HUES48 (cell line): ENCODE measurements at regions not wholly inside any gene's neighbourhood (a gene's known extent, or its start where the extent isn't known, plus 50 kb on each side); places are given as distances from the start of the nearest gene placed in this dataset.
A peak's percentile ranks its signal among the peaks of the same experiment; 100 is the strongest.

ENCODE experiments used
- H3K27ac ChIP-seq: one replicate; pipeline ENCODE4 v1.7.0; 2013; ENCODE audit warnings: low read depth, low read length, inconsistent platforms
- H3K27me3 ChIP-seq: 2 replicates; pipeline ENCODE4 v1.6.1; 2013; ENCODE audit warnings: mild to moderate bottlenecking, low read length; ENCODE audit not compliant: control insufficient read depth, insufficient read depth
- H3K36me3 ChIP-seq: 2 replicates; pipeline ENCODE4 v1.6.1; 2013; ENCODE audit warnings: low read length; ENCODE audit not compliant: control insufficient read depth, insufficient read depth
- H3K4me1 ChIP-seq: 2 replicates; pipeline ENCODE4 v1.6.1; 2013; ENCODE audit warnings: mild to moderate bottlenecking, low read length; ENCODE audit not compliant: control insufficient read depth, insufficient read depth
- H3K4me3 ChIP-seq: 2 replicates; pipeline ENCODE4 v1.5.1; 2013; ENCODE audit warnings: mild to moderate bottlenecking, low read depth, low read length
- H3K9ac ChIP-seq: 2 replicates; pipeline ENCODE4 v1.6.1; 2013; ENCODE audit warnings: mild to moderate bottlenecking, low read depth, low read length, moderate library complexity
- H3K9me3 ChIP-seq: 2 replicates; pipeline ENCODE4 v1.6.1; 2013; ENCODE audit warnings: low read length; ENCODE audit not compliant: control insufficient read depth, insufficient read depth

DNA sequence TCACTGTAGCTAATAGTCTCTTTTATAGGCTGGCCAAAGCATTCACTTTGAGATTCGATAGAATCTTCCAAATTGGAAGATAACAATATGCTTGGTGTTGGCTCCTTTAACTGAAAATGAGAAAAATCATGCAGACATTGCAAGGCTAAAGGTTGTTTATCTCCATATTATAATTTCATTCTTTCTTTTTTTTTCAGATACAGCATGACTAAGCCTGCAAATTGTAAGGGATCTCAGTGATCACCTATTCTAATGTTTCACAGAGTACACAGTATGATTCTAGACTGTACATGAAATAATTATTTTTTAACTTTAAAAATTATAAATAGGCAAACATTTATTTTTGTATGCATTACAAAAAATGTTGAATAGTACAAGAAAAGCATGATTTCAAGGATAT is 451.7 kb upstream of the DDI1 start:
- Histone ChIP-seq H3K27ac (peak overlapping the region; percentile 8), H3K4me3 (no peak overlapping the region), H3K4me1 (peaks cover 5% of the 10 kb centered on the region), H3K9me3 (no peaks in the 10 kb centered on the region), H3K27me3 (no peaks in the 10 kb centered on the region), H3K9ac (no peak overlapping the region), H3K36me3 (no peaks in the 10 kb centered on the region)

- Histone ChIP-seq H3K4me3 (no peak overlapping the region), H3K27ac (no peak overlapping the region), H3K36me3 (no peaks in the 10 kb centered on the region), H3K9ac (no peak overlapping the region), H3K4me1 (peaks cover 5% of the 10 kb centered on the region), H3K27me3 (no peaks in the 10 kb centered on the region), H3K9me3 (no peaks in the 10 kb centered on the region)
Observed at GRCh38 chr11:103585401-103585800, 451.0 kb upstream of the DDI1 start.

DNA sequence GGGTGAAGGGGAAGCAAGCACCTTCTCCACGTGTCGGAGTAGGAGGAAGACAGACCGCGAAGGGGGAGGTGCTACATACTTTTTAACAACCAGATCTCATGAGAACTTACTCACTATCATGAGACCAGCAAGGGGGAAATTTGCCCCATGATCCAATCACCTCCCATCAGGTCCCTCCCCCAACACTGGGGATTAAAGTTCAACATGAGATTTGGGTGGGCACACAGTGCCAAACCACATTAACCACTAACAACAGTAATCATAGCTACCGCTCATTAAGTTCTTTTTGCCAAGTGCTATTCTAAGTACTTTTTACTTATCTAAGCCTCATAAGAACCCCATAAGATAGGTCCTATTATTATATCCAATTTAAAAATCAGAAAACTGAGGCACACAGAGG is 450.5 kb upstream of the DDI1 start:
- Histone ChIP-seq H3K36me3 (no peaks in the 10 kb centered on the region), H3K9me3 (no peaks in the 10 kb centered on the region), H3K9ac (no peak overlapping the region), H3K27ac (no peak overlapping the region), H3K4me1 (peaks cover 5% of the 10 kb centered on the region), H3K4me3 (no peak overlapping the region), H3K27me3 (no peaks in the 10 kb centered on the region)

DNA sequence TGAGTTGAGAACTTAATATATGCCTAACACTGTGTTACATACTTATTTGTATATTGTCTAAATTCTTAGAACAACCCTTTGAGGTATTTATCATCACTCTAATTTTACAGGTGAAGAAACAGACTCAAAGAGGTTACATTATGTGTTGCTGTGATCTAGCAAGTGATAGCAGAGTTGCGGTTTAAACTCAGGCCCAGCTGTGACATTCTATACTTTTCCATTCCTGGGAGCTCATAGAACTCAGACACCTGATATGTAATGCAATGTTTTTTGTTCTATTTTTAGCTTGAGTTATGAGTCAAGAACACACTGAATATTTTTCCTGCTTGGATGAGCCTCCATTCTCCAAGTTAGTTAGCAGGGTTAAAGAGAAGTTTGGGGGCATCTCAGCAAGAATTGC is 449.7 kb upstream of the DDI1 start:
- Histone ChIP-seq H3K9ac (no peak overlapping the region), H3K27ac (no peak overlapping the region)

GRCh38 chr11:103587901-103588788 is 448.3 kb upstream of the DDI1 start:
- no peaks in the 10 kb centered on the region for H3K27me3 ChIP-seq
- no peaks in the 10 kb centered on the region for H3K36me3 ChIP-seq
- H3K9me3 ChIP-seq, result no peaks in the 10 kb centered on the region
- no peaks in the 10 kb centered on the region; the same call in 1 of the 2 replicates for H3K4me1 ChIP-seq
- H3K4me3 ChIP-seq, result no peak overlapping the region
- no peak overlapping the region for H3K27ac ChIP-seq
- no peak overlapping the region for H3K9ac ChIP-seq

More for the DNA sequence above, 449.7 kb upstream of the DDI1 start:
- no peaks in the 10 kb centered on the region for H3K27me3 ChIP-seq
- H3K4me1 ChIP-seq, result peaks cover 2% of the 10 kb centered on the region
- H3K36me3 ChIP-seq, result no peaks in the 10 kb centered on the region
- H3K9me3 ChIP-seq, result no peaks in the 10 kb centered on the region
- H3K4me3 ChIP-seq, result no peak overlapping the region

GRCh38 chr11:103591554-103591953 is 444.9 kb upstream of the DDI1 start:
- Histone ChIP-seq H3K4me1 (no peaks in the 10 kb centered on the region), H3K36me3 (no peaks in the 10 kb centered on the region), H3K9ac (no peak overlapping the region), H3K9me3 (no peaks in the 10 kb centered on the region), H3K27ac (no peak overlapping the region), H3K27me3 (no peaks in the 10 kb centered on the region), H3K4me3 (no peak overlapping the region)

DNA sequence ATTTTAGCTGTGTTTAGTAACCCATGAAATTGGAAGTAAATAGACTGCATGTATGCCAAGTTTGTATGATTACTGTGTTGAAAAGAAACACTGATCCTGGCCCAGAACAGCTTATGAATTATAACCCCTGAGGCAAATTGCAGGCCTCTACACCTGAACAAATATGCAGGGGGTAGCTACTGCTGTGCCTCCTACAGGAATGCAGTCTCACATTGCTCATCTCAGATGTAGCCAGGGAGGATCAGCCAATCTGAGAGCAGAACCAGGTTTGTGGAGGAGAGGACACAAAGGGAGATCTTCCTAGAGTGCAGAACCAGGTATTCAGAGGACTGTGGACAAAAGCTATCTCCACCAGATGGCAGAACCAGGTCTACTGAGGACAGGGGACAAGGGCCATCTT is 442.2 kb upstream of the DDI1 start:
- Histone ChIP-seq H3K27ac (no peak overlapping the region), H3K27me3 (no peaks in the 10 kb centered on the region), H3K4me1 (no peaks in the 10 kb centered on the region), H3K9ac (no peak overlapping the region), H3K9me3 (no peaks in the 10 kb centered on the region), H3K36me3 (no peaks in the 10 kb centered on the region), H3K4me3 (no peak overlapping the region)

DNA sequence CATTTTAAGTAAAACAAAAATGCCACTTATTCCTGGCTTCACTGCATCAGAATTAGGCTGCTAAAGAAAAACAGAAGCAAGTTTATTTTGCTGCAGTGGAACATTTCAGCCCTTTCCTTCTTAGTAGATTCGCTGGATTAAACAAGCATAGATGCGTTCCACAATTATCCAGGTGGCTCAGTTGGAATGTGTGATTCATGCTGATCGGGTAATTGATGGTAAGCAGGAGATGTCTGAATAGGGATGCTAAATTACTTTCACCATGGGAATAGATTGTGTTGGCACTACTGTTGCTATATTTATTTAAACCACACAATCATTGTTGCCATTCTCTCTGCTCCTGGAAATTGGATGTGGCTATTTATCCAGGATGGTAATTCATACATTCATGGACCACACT is 440.1 kb upstream of the DDI1 start:
- Histone ChIP-seq H3K4me1 (no peaks in the 10 kb centered on the region), H3K36me3 (no peaks in the 10 kb centered on the region), H3K9ac (no peak overlapping the region), H3K4me3 (no peak overlapping the region), H3K9me3 (no peaks in the 10 kb centered on the region), H3K27me3 (no peaks in the 10 kb centered on the region), H3K27ac (no peak overlapping the region)

DNA sequence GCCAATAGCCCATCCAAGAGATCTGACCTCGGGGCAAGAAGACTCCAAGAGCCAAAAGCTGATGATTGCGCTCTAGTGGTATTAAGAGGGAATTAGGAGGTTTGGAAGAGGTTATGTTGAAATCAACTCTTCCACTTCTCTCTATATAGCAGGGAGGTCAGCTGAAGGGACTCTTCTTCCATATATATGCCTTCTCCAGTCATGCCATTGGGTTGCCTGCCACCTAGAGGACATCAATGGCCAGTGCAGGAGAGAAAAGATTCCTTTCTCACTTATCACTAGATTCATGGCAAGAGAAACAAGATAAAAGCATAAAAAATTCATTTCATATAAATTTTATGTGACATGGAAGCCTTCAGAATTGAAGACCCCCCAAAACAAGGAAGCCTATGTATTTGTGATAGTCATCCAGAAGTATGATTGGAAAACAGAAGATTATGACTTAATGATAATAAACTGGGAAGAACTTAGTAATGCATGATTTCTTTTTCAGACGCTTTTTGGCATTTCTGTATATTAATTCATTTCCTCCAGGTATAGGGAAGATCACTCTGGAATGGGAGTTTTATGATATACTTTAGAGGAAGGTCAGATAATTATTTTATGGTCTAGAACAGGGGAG is 435.1 kb upstream of the DDI1 start:
- Histone ChIP-seq H3K27me3 (no peaks in the 10 kb centered on the region), H3K27ac (no peak overlapping the region), H3K9me3 (no peaks in the 10 kb centered on the region), H3K4me1 (no peaks in the 10 kb centered on the region), H3K4me3 (no peak overlapping the region), H3K9ac (no peak overlapping the region), H3K36me3 (no peaks in the 10 kb centered on the region)

- Histone ChIP-seq H3K9me3 (no peaks in the 10 kb centered on the region), H3K27ac (no peak overlapping the region), H3K4me3 (no peak overlapping the region), H3K4me1 (no peaks in the 10 kb centered on the region), H3K36me3 (no peaks in the 10 kb centered on the region), H3K9ac (no peak overlapping the region), H3K27me3 (no peaks in the 10 kb centered on the region)
Observed at GRCh38 chr11:103602840-103603239, 433.6 kb upstream of the DDI1 start.

DNA sequence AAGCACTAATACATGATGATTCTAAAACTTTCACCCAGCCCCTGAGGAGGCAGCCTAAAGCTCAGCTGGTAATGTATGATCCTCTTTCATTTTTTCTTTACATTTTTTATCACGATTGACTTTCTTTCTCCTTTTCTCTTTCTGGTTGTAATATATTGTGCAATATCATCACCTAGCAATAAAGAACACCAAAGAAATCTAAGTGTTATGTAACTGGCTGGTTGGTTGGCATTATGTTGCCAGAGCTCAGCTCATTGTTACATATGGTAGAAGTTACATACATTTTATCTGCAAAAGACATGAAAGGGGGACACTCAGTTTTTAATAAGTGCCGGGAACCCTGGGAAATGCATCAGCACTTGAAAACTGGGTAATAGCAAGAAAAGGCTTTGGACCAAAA is 432.1 kb upstream of the DDI1 start:
- Histone ChIP-seq H3K4me1 (no peaks in the 10 kb centered on the region), H3K9ac (no peak overlapping the region), H3K9me3 (no peaks in the 10 kb centered on the region), H3K27me3 (no peaks in the 10 kb centered on the region), H3K36me3 (no peaks in the 10 kb centered on the region), H3K4me3 (no peak overlapping the region), H3K27ac (no peak overlapping the region)
